ENCODE measurements at regions not wholly inside any gene's neighbourhood (a gene's known extent, or its start where the extent isn't known, plus 50 kb on each side); places are given as distances from the start of the nearest gene placed in this dataset.

DNA sequence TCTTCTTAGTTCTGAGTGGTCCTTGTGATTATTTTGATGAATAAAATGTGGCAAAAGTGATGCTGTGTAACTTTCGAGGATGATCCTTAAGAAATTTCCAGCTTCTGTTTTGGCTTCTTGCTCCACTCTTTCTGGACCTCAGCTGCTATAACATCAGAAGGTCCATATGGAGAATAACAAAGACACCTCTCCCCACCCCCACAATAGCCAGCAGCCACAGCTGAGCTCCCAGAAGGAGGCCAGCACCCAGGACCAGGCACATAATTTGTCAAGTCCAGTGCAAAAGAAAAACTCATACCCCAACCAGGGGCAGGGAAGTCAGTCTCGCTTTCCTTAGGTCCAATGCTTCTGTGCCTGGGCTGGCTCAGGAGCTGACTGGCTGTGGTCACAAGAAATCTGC is 357.6 kb downstream of the RFC3 start:
- TF ChIP-seq, protein P1, sequence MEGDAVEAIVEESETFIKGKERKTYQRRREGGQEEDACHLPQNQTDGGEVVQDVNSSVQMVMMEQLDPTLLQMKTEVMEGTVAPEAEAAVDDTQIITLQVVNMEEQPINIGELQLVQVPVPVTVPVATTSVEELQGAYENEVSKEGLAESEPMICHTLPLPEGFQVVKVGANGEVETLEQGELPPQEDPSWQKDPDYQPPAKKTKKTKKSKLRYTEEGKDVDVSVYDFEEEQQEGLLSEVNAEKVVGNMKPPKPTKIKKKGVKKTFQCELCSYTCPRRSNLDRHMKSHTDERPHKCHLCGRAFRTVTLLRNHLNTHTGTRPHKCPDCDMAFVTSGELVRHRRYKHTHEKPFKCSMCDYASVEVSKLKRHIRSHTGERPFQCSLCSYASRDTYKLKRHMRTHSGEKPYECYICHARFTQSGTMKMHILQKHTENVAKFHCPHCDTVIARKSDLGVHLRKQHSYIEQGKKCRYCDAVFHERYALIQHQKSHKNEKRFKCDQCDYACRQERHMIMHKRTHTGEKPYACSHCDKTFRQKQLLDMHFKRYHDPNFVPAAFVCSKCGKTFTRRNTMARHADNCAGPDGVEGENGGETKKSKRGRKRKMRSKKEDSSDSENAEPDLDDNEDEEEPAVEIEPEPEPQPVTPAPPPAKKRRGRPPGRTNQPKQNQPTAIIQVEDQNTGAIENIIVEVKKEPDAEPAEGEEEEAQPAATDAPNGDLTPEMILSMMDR (conservative IDR thresholded peaks at IDR 0.05): no peak
- TF ChIP-seq EZH2 (IDR thresholded peaks at IDR 0.05; ENCODE audit: low read depth): no peak
